GM19397 (cell line): ENCODE measurements at regions not wholly inside any gene's neighbourhood (a gene's known extent, or its start where the extent isn't known, plus 50 kb on each side); places are given as distances from the start of the nearest gene placed in this dataset.

Experiments
- ATAC-seq: cut with Tn5 transposase; IDR thresholded peaks from one replicate; pipeline ENCODE4 v1.9.1; 2021; ENCODE audit warnings: mild to moderate bottlenecking, moderate library complexity; ENCODE audit not compliant: unreplicated experiment

GRCh38 chr18:10032331-10033015 lies 118.7 kb downstream of the VAPA start:
- peak; percentile 55 for ATAC-seq

GRCh38 chr18:10033016-10033399 lies 119.2 kb downstream of the VAPA start:
- no peak for ATAC-seq

- no peak for ATAC-seq
Measured at GRCh38 chr18:10035281-10035991, 121.6 kb downstream of the VAPA start.

GRCh38 chr18:10036479-10036878 lies 122.7 kb downstream of the VAPA start:
- no peak for ATAC-seq

- no peak for ATAC-seq
Measured at GRCh38 chr18:10037181-10037580, 123.4 kb downstream of the VAPA start.

- ATAC-seq, result no peak
Measured at GRCh38 chr18:10038268-10038667, 124.5 kb downstream of the VAPA start.

GRCh38 chr18:10040287-10041011 lies 126.6 kb downstream of the VAPA start:
- ATAC-seq, result no peak

GRCh38 chr18:10041180-10041579 lies 127.4 kb downstream of the VAPA start:
- ATAC-seq, result no peak

- no peak for ATAC-seq
Measured at GRCh38 chr18:10042492-10042891, 128.7 kb downstream of the VAPA start.

GRCh38 chr18:10044054-10044453 lies 130.2 kb downstream of the VAPA start:
- no peak for ATAC-seq

- no peak for ATAC-seq
Measured at GRCh38 chr18:10045296-10045891, 131.6 kb downstream of the VAPA start.

- no peak for ATAC-seq
Measured at GRCh38 chr18:10046178-10046807, 132.5 kb downstream of the VAPA start.

- no peak for ATAC-seq
Measured at GRCh38 chr18:10047237-10047636, 133.4 kb downstream of the VAPA start.

- no peak for ATAC-seq
Measured at GRCh38 chr18:10049747-10050146, 135.9 kb downstream of the VAPA start.

- no peak for ATAC-seq
Measured at GRCh38 chr18:10050956-10051355, 137.1 kb downstream of the VAPA start.

GRCh38 chr18:10051877-10052631 lies 138.2 kb downstream of the VAPA start:
- no peak for ATAC-seq

GRCh38 chr18:10052871-10053270 lies 139.1 kb downstream of the VAPA start:
- ATAC-seq, result no peak

- ATAC-seq, result no peak
Measured at GRCh38 chr18:10053861-10054260, 140.0 kb downstream of the VAPA start.

GRCh38 chr18:10054366-10054765 lies 140.6 kb downstream of the VAPA start:
- ATAC-seq, result no peak

- no peak for ATAC-seq
Measured at GRCh38 chr18:10055125-10055750, 141.4 kb downstream of the VAPA start.
